Endothelial cell (in vitro differentiated cells): ENCODE measurements at regions not wholly inside any gene's neighbourhood (a gene's known extent, or its start where the extent isn't known, plus 50 kb on each side); places are given as distances from the start of the nearest gene placed in this dataset.

ENCODE experiments used
- DNase-seq: peaks from one replicate; pipeline ENCODE4 v3.0.0; 2021; ENCODE audit warnings: low spot score
- H3K27ac Mint-ChIP-seq: one replicate; pipeline ENCODE4 v1.8.0; 2021; ENCODE audit warnings: mixed read lengths, inconsistent platforms; ENCODE audit not compliant: unreplicated experiment
- H3K27me3 Mint-ChIP-seq: one replicate; pipeline ENCODE4 v1.8.0; 2021; ENCODE audit warnings: mild to moderate bottlenecking, moderate library complexity, mixed read lengths, inconsistent platforms; ENCODE audit not compliant: unreplicated experiment
- H3K36me3 Mint-ChIP-seq: one replicate; pipeline ENCODE4 v1.8.0; 2021; ENCODE audit warnings: mild to moderate bottlenecking, low read depth, mixed read lengths, inconsistent platforms; ENCODE audit not compliant: unreplicated experiment
- H3K4me1 Mint-ChIP-seq: one replicate; pipeline ENCODE4 v1.8.0; 2021; ENCODE audit warnings: mild to moderate bottlenecking, mixed read lengths, inconsistent platforms; ENCODE audit not compliant: unreplicated experiment
- H3K4me3 Mint-ChIP-seq: one replicate; pipeline ENCODE4 v1.8.0; 2021; ENCODE audit warnings: mild to moderate bottlenecking, mixed read lengths, inconsistent platforms; ENCODE audit not compliant: unreplicated experiment
- H3K9me3 Mint-ChIP-seq: one replicate; pipeline ENCODE4 v1.8.0; 2021; ENCODE audit warnings: mixed read lengths, inconsistent platforms; ENCODE audit not compliant: unreplicated experiment
- TF ChIP-seq, protein P1 (sequence below): fragments of 200-600 bp; sonication (generic); IDR thresholded peaks from one replicate; pipeline ENCODE4 v1.5.0; 2021; ENCODE audit warnings: antibody characterized with exemption; ENCODE audit not compliant: unreplicated experiment

DNA sequence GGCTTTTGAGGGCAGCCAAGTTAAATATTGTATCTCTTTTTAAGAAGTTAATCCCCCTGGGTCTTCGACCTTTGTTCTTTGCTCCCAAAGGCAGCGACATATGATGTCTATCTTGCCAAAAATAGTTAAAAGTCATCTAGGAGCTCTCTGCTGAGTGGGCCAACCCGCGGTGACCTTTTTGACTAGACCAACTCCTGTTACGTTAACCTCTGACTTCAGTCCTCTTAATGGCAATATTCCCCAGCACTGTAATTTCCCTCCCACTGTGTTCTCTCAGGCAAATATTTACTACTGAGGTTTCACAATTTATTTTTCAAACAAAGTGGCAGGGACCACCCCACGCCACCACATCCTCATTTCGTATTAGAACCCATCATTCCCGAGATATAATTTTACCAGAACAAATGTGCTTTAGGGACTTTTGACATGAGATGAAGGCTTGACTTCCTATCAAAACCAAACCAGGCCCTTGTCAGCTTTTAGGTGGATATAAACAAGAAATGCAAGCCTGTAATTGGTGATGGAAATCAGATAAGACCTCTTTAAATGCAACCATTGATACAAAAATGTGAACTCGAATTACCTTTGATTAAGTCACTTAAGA is 764.7 kb downstream of the SATB2 start:
- no peak overlapping the region for H3K27ac Mint-ChIP-seq
- no peaks in the 10 kb centered on the region for H3K36me3 Mint-ChIP-seq
- H3K27me3 Mint-ChIP-seq: no peaks in the 10 kb centered on the region
- H3K4me3 Mint-ChIP-seq: no peak overlapping the region
- no peaks in the 10 kb centered on the region for H3K4me1 Mint-ChIP-seq
- TF ChIP-seq, protein P1, sequence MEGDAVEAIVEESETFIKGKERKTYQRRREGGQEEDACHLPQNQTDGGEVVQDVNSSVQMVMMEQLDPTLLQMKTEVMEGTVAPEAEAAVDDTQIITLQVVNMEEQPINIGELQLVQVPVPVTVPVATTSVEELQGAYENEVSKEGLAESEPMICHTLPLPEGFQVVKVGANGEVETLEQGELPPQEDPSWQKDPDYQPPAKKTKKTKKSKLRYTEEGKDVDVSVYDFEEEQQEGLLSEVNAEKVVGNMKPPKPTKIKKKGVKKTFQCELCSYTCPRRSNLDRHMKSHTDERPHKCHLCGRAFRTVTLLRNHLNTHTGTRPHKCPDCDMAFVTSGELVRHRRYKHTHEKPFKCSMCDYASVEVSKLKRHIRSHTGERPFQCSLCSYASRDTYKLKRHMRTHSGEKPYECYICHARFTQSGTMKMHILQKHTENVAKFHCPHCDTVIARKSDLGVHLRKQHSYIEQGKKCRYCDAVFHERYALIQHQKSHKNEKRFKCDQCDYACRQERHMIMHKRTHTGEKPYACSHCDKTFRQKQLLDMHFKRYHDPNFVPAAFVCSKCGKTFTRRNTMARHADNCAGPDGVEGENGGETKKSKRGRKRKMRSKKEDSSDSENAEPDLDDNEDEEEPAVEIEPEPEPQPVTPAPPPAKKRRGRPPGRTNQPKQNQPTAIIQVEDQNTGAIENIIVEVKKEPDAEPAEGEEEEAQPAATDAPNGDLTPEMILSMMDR: no peak
- DNase-seq: no peak
- H3K9me3 Mint-ChIP-seq: no peaks in the 10 kb centered on the region

DNA sequence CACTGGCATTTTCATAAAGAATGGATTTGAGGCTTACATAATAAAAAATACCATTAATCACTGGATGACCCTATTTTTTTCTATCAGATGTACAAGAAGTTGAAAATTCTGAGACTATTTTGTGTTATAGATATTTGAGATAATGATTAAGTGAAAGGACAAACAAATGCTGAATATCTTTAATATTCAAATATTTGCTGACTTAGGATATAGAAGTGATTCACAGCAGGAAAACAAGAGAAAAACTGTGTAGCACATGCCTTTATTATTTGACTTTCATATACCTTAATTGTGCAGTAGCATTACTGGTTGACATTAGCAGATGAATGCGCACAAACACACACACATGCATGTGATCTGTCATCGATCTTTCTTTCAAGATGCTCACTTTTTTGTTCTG is 766.5 kb downstream of the SATB2 start:
- no peaks in the 10 kb centered on the region for H3K27me3 Mint-ChIP-seq
- DNase-seq: no peak
- H3K4me1 Mint-ChIP-seq: no peaks in the 10 kb centered on the region
- TF ChIP-seq, protein P1: no peak
- no peaks in the 10 kb centered on the region for H3K9me3 Mint-ChIP-seq
- H3K27ac Mint-ChIP-seq: no peak overlapping the region
- no peaks in the 10 kb centered on the region for H3K36me3 Mint-ChIP-seq
- H3K4me3 Mint-ChIP-seq: no peak overlapping the region

DNA sequence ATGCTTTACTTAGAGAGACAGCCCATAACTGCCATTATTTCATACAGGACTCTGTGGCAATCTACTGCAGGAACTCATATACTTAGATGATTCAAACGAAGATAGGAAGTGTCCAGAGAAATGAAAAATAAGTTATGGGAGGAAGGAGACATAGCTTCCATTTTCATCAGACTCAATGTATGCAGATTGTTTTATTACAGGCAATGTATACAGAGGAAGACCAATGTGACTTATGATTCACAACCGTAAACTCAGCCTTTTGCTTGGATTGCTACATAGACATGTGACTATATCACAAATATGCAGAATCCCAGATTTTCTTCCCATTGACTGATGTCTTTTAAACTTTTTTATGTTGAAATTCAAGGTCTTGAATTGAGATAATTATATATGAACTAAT is 793.4 kb downstream of the SATB2 start:
- H3K4me3 Mint-ChIP-seq: no peak overlapping the region
- no peak overlapping the region for H3K27ac Mint-ChIP-seq
- H3K4me1 Mint-ChIP-seq: no peaks in the 10 kb centered on the region
- no peaks in the 10 kb centered on the region for H3K36me3 Mint-ChIP-seq
- TF ChIP-seq, protein P1: no peak
- DNase-seq: no peak
- no peaks in the 10 kb centered on the region for H3K27me3 Mint-ChIP-seq
- no peaks in the 10 kb centered on the region for H3K9me3 Mint-ChIP-seq

DNA sequence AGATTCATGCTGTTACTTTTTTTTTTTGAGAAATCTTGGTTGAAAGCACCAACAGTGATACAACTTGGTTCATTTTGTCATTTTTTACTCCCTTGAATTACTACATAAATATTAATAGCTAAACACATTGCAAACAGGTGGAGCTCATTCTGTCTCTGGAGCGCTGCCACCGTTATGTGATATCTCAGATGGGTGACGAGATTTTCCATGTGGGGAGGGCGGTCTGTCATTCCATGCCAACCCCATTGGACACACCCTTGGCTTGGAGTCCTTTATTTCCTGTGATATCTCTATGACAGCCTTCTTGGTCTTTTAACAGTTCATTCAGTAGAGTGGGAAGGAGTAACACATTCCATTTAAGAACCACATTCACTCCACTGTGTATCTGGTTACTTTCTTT is 794.8 kb downstream of the SATB2 start:
- Mint-ChIP-seq H3K9me3 (no peaks in the 10 kb centered on the region), H3K4me3 (no peak overlapping the region), H3K36me3 (no peaks in the 10 kb centered on the region), H3K27me3 (no peaks in the 10 kb centered on the region), H3K4me1 (no peaks in the 10 kb centered on the region), H3K27ac (no peak overlapping the region)
- no peak for DNase-seq
- TF ChIP-seq, protein P1: no peak

DNA sequence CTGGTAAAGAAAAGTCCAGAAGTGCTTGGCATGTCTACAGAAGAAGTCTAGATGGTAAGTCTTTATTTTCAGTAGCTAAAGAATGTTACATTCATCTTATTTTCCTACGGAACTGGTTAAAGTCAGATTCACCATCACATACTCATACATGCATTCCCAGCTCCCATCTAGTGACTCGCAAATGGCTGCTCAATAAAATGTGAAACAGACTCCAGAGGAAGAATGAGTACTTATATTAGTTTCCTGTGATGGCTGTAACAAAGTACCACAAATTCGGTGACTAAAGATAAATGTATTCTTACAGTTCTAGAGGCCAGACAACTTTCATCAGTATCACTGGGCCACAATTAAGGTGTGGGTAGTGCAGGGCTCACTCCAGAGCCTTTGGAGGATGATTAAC is 797.2 kb downstream of the SATB2 start:
- TF ChIP-seq, protein P1: no peak
- no peak for DNase-seq
- Mint-ChIP-seq H3K27ac (no peak overlapping the region), H3K9me3 (no peaks in the 10 kb centered on the region), H3K27me3 (no peaks in the 10 kb centered on the region), H3K36me3 (no peaks in the 10 kb centered on the region), H3K4me1 (peaks cover under 1% of the 10 kb centered on the region), H3K4me3 (no peak overlapping the region)
